Fibroblast of villous mesenchyme (primary cell): ENCODE measurements at regions not wholly inside any gene's neighbourhood (a gene's known extent, or its start where the extent isn't known, plus 50 kb on each side); places are given as distances from the start of the nearest gene placed in this dataset.

Source experiments
- DNase-seq: peaks from one replicate; pipeline ENCODE4 v3.0.0-alpha.2; 2010; ENCODE audit warnings: low read depth
- H3K4me3 ChIP-seq: 2 replicates; pipeline ENCODE4 v1.5.1; 2011; ENCODE audit warnings: low read depth, mild to moderate bottlenecking, low read length
- TF ChIP-seq, protein P1 (sequence below): IDR thresholded peaks from 2 replicates; pipeline ENCODE4 v1.5.1; 2012; ENCODE audit warnings: low read depth, mild to moderate bottlenecking, low read length; ENCODE audit not compliant: insufficient read depth

DNA sequence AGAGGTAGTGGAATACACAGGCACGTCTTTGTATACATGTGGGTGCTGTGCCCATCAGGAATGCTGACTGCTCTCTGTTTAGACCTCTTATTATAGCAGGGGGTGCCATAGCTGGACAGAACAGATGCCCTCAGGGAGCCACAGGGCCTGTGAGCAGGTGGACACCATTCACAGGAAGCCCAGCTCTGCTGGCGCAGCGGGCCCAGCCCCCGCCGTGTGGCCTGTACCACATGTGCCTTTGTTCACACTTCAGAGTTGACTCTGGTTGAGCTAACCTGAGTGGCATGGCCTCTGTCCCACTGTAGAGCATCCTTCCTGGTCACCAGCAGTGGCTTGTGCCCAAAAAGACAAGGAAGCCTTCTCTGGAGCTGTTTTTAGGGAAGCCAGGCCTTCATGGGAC, 730.9 kb upstream of the ID2 start:
- TF ChIP-seq, protein P1, sequence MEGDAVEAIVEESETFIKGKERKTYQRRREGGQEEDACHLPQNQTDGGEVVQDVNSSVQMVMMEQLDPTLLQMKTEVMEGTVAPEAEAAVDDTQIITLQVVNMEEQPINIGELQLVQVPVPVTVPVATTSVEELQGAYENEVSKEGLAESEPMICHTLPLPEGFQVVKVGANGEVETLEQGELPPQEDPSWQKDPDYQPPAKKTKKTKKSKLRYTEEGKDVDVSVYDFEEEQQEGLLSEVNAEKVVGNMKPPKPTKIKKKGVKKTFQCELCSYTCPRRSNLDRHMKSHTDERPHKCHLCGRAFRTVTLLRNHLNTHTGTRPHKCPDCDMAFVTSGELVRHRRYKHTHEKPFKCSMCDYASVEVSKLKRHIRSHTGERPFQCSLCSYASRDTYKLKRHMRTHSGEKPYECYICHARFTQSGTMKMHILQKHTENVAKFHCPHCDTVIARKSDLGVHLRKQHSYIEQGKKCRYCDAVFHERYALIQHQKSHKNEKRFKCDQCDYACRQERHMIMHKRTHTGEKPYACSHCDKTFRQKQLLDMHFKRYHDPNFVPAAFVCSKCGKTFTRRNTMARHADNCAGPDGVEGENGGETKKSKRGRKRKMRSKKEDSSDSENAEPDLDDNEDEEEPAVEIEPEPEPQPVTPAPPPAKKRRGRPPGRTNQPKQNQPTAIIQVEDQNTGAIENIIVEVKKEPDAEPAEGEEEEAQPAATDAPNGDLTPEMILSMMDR = no peak
- no peak overlapping the region for H3K4me3 ChIP-seq
- no peak for DNase-seq

DNA sequence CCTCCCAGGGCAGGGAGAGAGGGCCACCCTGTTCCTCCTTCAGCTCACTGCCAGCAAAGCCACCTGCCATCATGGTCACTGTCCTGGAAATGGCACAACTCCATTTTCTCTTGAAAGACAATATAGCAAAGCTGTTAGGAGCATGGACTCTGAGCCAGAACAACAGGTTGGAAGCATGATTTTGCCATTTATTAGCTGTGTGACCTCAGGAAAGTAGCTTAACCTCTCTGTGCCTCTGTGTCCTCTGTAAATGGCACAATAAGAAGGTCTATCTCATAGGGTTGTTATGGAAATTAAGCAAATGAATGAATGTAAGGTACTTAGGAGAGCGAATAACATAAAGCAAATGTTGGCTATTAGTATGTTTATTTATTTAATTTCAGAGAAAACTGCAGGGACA, 730.4 kb upstream of the ID2 start:
- TF ChIP-seq, protein P1 = no peak

DNA sequence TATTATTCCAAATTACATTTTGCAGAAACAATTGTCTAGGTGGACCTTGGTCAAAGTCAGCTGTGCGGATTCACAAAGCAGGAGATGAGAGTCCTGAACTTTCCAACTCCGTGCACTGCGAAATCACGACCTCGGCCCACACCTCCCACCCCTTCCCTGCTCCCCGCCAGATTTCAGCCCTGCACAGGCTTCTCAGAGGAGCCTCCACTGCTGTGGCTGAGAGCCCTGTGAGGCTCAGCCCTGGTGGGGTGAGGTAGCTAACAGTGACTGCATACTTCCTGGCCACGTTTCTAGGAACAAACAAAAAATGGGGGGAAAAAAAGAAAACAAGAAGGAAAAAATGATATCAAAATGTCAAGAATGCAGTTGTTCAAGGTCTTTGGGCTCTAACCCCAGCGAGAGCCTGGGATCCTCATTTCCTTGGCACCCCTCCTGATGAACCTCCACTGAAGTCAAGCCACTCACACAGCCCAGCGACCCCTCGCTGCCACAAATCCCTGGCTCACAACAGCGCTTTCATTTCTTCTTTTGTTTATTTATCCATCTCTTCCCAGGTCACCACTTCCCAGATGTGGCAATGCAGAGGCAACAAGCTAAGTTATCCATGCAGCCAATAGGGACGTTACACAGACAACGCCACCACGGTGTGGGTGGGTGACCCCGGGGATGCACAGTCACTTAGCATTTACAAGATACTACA, 729.7 kb upstream of the ID2 start:
- TF ChIP-seq, protein P1 = no peak

More for the DNA sequence above, 730.4 kb upstream of the ID2 start:
- H3K4me3 ChIP-seq = no peak overlapping the region
- no peak for DNase-seq

DNA sequence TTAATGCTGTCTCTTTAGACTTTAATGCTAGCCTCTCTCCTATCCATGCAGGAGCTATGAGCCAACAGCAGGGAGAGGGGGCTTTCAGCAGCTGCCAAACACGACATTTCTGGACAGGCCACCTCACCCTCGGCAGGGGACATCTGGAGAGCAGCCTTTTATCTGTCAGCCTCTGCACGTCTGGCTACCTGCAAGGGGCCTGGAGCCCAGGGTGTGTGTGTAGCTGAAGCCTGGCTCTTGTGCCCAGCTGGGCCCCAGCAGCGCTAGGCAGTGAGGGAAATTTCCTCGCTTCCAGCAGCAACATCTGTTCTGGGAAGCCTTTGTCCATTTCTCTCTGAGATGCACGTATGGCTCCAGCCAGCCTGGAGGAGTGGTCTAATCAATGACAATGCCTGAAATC, 728.7 kb upstream of the ID2 start:
- TF ChIP-seq, protein P1 = no peak
- H3K4me3 ChIP-seq = no peak overlapping the region
- DNase-seq = no peak

More for the DNA sequence above, 729.7 kb upstream of the ID2 start:
- DNase-seq = no peak
- H3K4me3 ChIP-seq = no peak overlapping the region

DNA sequence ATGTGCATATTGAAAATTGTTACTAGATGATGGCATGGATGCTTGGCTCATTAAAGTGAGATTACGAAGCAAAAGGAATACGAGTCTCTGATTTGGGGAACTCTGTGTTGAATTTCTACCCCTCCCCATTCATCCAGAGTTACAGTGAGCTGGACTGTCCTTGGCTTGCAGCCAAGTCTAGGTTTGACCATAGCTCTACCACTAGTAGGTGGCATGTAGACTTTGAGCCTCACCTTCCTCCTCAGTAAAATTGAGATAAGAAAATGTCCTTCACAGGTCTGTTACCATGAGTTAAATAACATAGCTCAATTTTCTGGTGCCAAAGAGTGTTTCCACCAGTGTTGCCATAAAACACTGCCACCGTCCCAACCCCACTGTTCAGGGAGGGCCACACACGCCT, 727.6 kb upstream of the ID2 start:
- DNase-seq = no peak
- no peak overlapping the region for H3K4me3 ChIP-seq
- TF ChIP-seq, protein P1 = no peak

DNA sequence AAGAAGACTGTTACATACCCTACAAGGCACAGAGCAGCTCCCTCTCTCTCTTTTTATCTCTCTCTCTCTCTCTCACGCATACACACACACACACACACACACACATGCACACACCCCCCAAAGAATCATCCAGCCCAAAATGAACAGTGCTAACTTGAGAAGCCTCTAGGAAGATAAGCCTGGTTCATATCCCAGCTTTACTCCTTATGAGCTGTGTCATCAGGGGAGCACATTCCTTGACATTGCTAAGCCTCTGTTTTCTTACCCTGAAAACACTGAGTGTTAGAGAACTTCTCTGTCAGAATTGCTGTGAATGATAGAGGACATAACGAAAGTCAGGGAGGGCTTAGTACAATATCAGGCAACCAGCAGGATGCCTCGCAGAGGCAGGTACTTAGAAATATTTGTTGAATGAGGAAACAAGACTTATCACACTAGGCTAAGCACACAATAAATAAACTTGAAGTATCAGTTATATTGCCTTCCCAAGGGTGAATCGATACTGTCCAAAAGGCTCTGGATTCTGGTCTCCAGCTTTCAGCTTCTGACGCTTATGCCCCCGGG, 725.6 kb upstream of the ID2 start:
- DNase-seq = no peak
- TF ChIP-seq, protein P1 = no peak
- no peak overlapping the region for H3K4me3 ChIP-seq
